ENCODE measurements at regions not wholly inside any gene's neighbourhood (a gene's known extent, or its start where the extent isn't known, plus 50 kb on each side); places are given as distances from the start of the nearest gene placed in this dataset.

- TF ChIP-seq, protein P1, sequence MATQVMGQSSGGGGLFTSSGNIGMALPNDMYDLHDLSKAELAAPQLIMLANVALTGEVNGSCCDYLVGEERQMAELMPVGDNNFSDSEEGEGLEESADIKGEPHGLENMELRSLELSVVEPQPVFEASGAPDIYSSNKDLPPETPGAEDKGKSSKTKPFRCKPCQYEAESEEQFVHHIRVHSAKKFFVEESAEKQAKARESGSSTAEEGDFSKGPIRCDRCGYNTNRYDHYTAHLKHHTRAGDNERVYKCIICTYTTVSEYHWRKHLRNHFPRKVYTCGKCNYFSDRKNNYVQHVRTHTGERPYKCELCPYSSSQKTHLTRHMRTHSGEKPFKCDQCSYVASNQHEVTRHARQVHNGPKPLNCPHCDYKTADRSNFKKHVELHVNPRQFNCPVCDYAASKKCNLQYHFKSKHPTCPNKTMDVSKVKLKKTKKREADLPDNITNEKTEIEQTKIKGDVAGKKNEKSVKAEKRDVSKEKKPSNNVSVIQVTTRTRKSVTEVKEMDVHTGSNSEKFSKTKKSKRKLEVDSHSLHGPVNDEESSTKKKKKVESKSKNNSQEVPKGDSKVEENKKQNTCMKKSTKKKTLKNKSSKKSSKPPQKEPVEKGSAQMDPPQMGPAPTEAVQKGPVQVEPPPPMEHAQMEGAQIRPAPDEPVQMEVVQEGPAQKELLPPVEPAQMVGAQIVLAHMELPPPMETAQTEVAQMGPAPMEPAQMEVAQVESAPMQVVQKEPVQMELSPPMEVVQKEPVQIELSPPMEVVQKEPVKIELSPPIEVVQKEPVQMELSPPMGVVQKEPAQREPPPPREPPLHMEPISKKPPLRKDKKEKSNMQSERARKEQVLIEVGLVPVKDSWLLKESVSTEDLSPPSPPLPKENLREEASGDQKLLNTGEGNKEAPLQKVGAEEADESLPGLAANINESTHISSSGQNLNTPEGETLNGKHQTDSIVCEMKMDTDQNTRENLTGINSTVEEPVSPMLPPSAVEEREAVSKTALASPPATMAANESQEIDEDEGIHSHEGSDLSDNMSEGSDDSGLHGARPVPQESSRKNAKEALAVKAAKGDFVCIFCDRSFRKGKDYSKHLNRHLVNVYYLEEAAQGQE (tag by site-specific recombination; IDR thresholded peaks at IDR 0.05), result no peak
- no peak for TF ChIP-seq ZNF843 (tag by site-specific recombination; IDR thresholded peaks at IDR 0.05)
- no peak for TF ChIP-seq ZNF558 (tag by site-specific recombination; IDR thresholded peaks at IDR 0.05)
- no peak for TF ChIP-seq CTCF (tag by site-specific recombination; IDR thresholded peaks at IDR 0.05)
- TF ChIP-seq ZNF324 (tag by site-specific recombination; IDR thresholded peaks at IDR 0.05), result 0 out of 2 replicates have a peak, but pooled peaks have one; percentile 36
- TF ChIP-seq PATZ1 (tag by site-specific recombination; IDR thresholded peaks at IDR 0.05), result no peak
- peak; percentile 91 for TF ChIP-seq SETDB1 (IDR thresholded peaks at IDR 0.05; ENCODE audit: insufficient read length, low read length)
- no peak for TF ChIP-seq GLI4 (tag by site-specific recombination; IDR thresholded peaks at IDR 0.05)
- TF ChIP-seq ZBTB1 (tag by site-specific recombination; IDR thresholded peaks at IDR 0.05), result no peak
- peak; percentile 78; the same call in 1 of the 2 replicates for TF ChIP-seq ZNF626 (tag by site-specific recombination; IDR thresholded peaks at IDR 0.05)
- TF ChIP-seq ZNF433 (tag by site-specific recombination; IDR thresholded peaks at IDR 0.05; ENCODE audit: low read depth), result no peak
- TF ChIP-seq ZNF707 (tag by site-specific recombination; IDR thresholded peaks at IDR 0.05), result no peak
- no peak for TF ChIP-seq ZNF785 (tag by site-specific recombination; IDR thresholded peaks at IDR 0.05)
- no peak for TF ChIP-seq ZBTB21 (tag by site-specific recombination; IDR thresholded peaks at IDR 0.05)
- no peak for TF ChIP-seq MYNN (tag by site-specific recombination; IDR thresholded peaks at IDR 0.05; ENCODE audit: borderline replicate concordance)
- 0 out of 2 replicates have a peak, but pooled peaks have one; percentile 18 for TF ChIP-seq ZNF610 (tag by site-specific recombination; IDR thresholded peaks at IDR 0.05; ENCODE audit: borderline replicate concordance)
- TF ChIP-seq GLIS2 (tag by site-specific recombination; IDR thresholded peaks at IDR 0.05), result no peak
Observed at GRCh38 chr14:95379634-95380033, 59.9 kb upstream of the CLMN start (continued).

GRCh38 chr14:95375539-95376109 is 55.9 kb upstream of the CLMN start:
- CTCF ChIA-PET, result no interaction called here
- Histone ChIP-seq H3K36me3 (ENCODE audit: control insufficient read depth in 2 of 2, insufficient read depth in 1 of 2, low read length in 2 of 2) (no peaks in the 10 kb centered on the region), H3K4me3 (ENCODE audit: low read depth, low read length) (no peak overlapping the region), H3K9me3 (ENCODE audit: control insufficient read depth, insufficient read depth, low read depth, low read length) (no peaks in the 10 kb centered on the region), H3K4me1 (ENCODE audit: control insufficient read depth, insufficient read depth, low read length) (no peaks in the 10 kb centered on the region), H3K27ac (ENCODE audit: extremely low read depth, low read depth, low read length) (no peak overlapping the region)
- TF ChIP-seq ZNF426 (tag by site-specific recombination; IDR thresholded peaks at IDR 0.05) (no peak), ZNF24 (tag by site-specific recombination; IDR thresholded peaks at IDR 0.05) (no peak), GLIS2 (tag by site-specific recombination; IDR thresholded peaks at IDR 0.05) (no peak), REPIN1 (tag by site-specific recombination; IDR thresholded peaks at IDR 0.05; ENCODE audit: low read depth) (no peak), ZNF184 (tag by site-specific recombination; IDR thresholded peaks at IDR 0.05) (no peak), ZNF214 (tag by site-specific recombination; IDR thresholded peaks at IDR 0.05; ENCODE audit: borderline replicate concordance) (no peak), ZNF600 (tag by site-specific recombination; IDR thresholded peaks at IDR 0.05) (no peak), ZBTB11 (tag by site-specific recombination; conservative IDR thresholded peaks at IDR 0.05; ENCODE audit: low read depth) (no peak), ZNF660 (tag by site-specific recombination; IDR thresholded peaks at IDR 0.05) (no peak), ZNF350 (tag by site-specific recombination; IDR thresholded peaks at IDR 0.05) (no peak), KLF7 (tag by site-specific recombination; IDR thresholded peaks at IDR 0.05; ENCODE audit: borderline replicate concordance) (no peak), KLF10 (tag by site-specific recombination; IDR thresholded peaks at IDR 0.05) (no peak)
- POLR2A ChIA-PET, result no interaction called here

Data from HEK293 (cell line).